ENCODE measurements at regions not wholly inside any gene's neighbourhood (a gene's known extent, or its start where the extent isn't known, plus 50 kb on each side); places are given as distances from the start of the nearest gene placed in this dataset.

DNA sequence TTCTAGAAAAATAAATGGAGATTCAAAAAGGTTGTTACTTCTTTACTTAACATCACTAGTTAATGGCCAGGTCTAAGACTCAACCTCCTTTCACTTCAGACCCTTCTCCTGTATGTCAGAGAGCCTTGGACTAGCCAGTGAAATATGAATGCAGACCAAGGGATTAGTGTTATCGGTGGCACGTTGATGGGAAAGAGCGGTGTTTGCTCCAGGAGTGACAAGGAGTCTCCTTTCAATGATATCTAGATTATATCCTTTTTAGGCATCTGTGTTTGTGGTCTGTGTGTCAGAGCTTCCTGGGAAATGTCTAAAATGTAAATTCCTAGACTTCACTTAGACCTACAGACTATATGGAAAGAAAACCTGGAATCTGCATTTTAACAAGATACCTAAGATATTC lies 658.0 kb upstream of the KCNMB2 start:
- no peak overlapping the region for H2AFZ ChIP-seq (ENCODE audit: low read depth, low read length)
- no peaks in the 10 kb centered on the region for H3F3A ChIP-seq (ENCODE audit: insufficient read depth, low read length, poor library complexity, severe bottlenecking)
- no peak overlapping the region for H3K9ac ChIP-seq (ENCODE audit: low read length)
- no peaks in the 10 kb centered on the region for H3K27me3 ChIP-seq (ENCODE audit: insufficient read depth, low read depth, low read length)
- TF ChIP-seq EZH2 (IDR thresholded peaks at IDR 0.05; ENCODE audit: borderline replicate concordance, insufficient read depth, low read length, poor library complexity, severe bottlenecking) (no peak), MXI1 (conservative IDR thresholded peaks at IDR 0.05; ENCODE audit: poor library complexity, severe bottlenecking) (no peak), EP300 (conservative IDR thresholded peaks at IDR 0.05; ENCODE audit: poor library complexity, severe bottlenecking) (no peak)
- TF ChIP-seq, protein P1, sequence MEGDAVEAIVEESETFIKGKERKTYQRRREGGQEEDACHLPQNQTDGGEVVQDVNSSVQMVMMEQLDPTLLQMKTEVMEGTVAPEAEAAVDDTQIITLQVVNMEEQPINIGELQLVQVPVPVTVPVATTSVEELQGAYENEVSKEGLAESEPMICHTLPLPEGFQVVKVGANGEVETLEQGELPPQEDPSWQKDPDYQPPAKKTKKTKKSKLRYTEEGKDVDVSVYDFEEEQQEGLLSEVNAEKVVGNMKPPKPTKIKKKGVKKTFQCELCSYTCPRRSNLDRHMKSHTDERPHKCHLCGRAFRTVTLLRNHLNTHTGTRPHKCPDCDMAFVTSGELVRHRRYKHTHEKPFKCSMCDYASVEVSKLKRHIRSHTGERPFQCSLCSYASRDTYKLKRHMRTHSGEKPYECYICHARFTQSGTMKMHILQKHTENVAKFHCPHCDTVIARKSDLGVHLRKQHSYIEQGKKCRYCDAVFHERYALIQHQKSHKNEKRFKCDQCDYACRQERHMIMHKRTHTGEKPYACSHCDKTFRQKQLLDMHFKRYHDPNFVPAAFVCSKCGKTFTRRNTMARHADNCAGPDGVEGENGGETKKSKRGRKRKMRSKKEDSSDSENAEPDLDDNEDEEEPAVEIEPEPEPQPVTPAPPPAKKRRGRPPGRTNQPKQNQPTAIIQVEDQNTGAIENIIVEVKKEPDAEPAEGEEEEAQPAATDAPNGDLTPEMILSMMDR (IDR thresholded peaks at IDR 0.05; ENCODE audit: poor library complexity, severe bottlenecking): no peak
- no peak overlapping the region for H3K4me3 ChIP-seq (ENCODE audit: low read length)
- no peaks in the 10 kb centered on the region for H3K9me2 ChIP-seq (ENCODE audit: insufficient read depth, low read length)
- no peaks in the 10 kb centered on the region for H4K20me1 ChIP-seq (ENCODE audit: insufficient read depth)
- no peaks in the 10 kb centered on the region for H3K36me3 ChIP-seq (ENCODE audit: insufficient read depth, low read length)
- no peak overlapping the region for H3K27ac ChIP-seq (ENCODE audit: low read length)
- H3K79me2 ChIP-seq (replicated peaks; ENCODE audit: insufficient read depth, low read length): no peaks in the 10 kb centered on the region
- H3K4me2 ChIP-seq (ENCODE audit: low read length): no peak overlapping the region
- H3K9me3 ChIP-seq (ENCODE audit: low read length): no peaks in the 10 kb centered on the region

GRCh38 chr3:177878957-177879356 lies 657.3 kb upstream of the KCNMB2 start:
- no peak overlapping the region for H2AFZ ChIP-seq (ENCODE audit: low read depth, low read length)
- H3K4me2 ChIP-seq (ENCODE audit: low read length): no peak overlapping the region
- H3K4me3 ChIP-seq (ENCODE audit: low read length): no peak overlapping the region
- no peaks in the 10 kb centered on the region for H3K36me3 ChIP-seq (ENCODE audit: insufficient read depth, low read length)
- TF ChIP-seq TAF1 (IDR thresholded peaks at IDR 0.05; ENCODE audit: low read depth) (no peak), EZH2 (IDR thresholded peaks at IDR 0.05; ENCODE audit: borderline replicate concordance, insufficient read depth, low read length, poor library complexity, severe bottlenecking) (no peak), MXI1 (conservative IDR thresholded peaks at IDR 0.05; ENCODE audit: poor library complexity, severe bottlenecking) (no peak), SMC3 (conservative IDR thresholded peaks at IDR 0.05; ENCODE audit: poor library complexity) (no peak), RAD21 (conservative IDR thresholded peaks at IDR 0.05) (no peak), POLR2AphosphoS5 (IDR thresholded peaks at IDR 0.05) (no peak), EP300 (conservative IDR thresholded peaks at IDR 0.05; ENCODE audit: poor library complexity, severe bottlenecking) (no peak)
- TF ChIP-seq, protein P1 (IDR thresholded peaks at IDR 0.05; ENCODE audit: poor library complexity, severe bottlenecking): no peak
- TF ChIP-seq, protein P2, sequence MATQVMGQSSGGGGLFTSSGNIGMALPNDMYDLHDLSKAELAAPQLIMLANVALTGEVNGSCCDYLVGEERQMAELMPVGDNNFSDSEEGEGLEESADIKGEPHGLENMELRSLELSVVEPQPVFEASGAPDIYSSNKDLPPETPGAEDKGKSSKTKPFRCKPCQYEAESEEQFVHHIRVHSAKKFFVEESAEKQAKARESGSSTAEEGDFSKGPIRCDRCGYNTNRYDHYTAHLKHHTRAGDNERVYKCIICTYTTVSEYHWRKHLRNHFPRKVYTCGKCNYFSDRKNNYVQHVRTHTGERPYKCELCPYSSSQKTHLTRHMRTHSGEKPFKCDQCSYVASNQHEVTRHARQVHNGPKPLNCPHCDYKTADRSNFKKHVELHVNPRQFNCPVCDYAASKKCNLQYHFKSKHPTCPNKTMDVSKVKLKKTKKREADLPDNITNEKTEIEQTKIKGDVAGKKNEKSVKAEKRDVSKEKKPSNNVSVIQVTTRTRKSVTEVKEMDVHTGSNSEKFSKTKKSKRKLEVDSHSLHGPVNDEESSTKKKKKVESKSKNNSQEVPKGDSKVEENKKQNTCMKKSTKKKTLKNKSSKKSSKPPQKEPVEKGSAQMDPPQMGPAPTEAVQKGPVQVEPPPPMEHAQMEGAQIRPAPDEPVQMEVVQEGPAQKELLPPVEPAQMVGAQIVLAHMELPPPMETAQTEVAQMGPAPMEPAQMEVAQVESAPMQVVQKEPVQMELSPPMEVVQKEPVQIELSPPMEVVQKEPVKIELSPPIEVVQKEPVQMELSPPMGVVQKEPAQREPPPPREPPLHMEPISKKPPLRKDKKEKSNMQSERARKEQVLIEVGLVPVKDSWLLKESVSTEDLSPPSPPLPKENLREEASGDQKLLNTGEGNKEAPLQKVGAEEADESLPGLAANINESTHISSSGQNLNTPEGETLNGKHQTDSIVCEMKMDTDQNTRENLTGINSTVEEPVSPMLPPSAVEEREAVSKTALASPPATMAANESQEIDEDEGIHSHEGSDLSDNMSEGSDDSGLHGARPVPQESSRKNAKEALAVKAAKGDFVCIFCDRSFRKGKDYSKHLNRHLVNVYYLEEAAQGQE (IDR thresholded peaks at IDR 0.05; ENCODE audit: borderline replicate concordance): no peak
- H3K9ac ChIP-seq (ENCODE audit: low read length): no peak overlapping the region
- no peaks in the 10 kb centered on the region for H3F3A ChIP-seq (ENCODE audit: insufficient read depth, low read length, poor library complexity, severe bottlenecking)
- no peaks in the 10 kb centered on the region for H4K20me1 ChIP-seq (ENCODE audit: insufficient read depth)
- no peak overlapping the region for H3K27ac ChIP-seq (ENCODE audit: low read length)
- no peaks in the 10 kb centered on the region for H3K79me2 ChIP-seq (replicated peaks; ENCODE audit: insufficient read depth, low read length)
- no peaks in the 10 kb centered on the region for H3K9me3 ChIP-seq (ENCODE audit: low read length)
- H3K9me2 ChIP-seq (ENCODE audit: insufficient read depth, low read length): no peaks in the 10 kb centered on the region
- H3K27me3 ChIP-seq (ENCODE audit: insufficient read depth, low read depth, low read length): no peaks in the 10 kb centered on the region

All from neural cell (in vitro differentiated cells).